Panc1 (cell line): ENCODE measurements at regions not wholly inside any gene's neighbourhood (a gene's known extent, or its start where the extent isn't known, plus 50 kb on each side); places are given as distances from the start of the nearest gene placed in this dataset.

ENCODE experiments used
- POLR2AphosphoS5 ChIP-seq: IDR thresholded peaks from 2 replicates; pipeline ENCODE4 v1.6.1; 2012; ENCODE audit warnings: mild to moderate bottlenecking, low read depth, low read length, moderate library complexity
- SIN3A ChIP-seq: IDR thresholded peaks from 2 replicates; pipeline ENCODE4 v1.6.1; 2012; ENCODE audit warnings: low read depth, mild to moderate bottlenecking, low read length, moderate library complexity, borderline replicate concordance; ENCODE audit not compliant: insufficient read depth
- TCF7L2 ChIP-seq: IDR thresholded peaks from 2 replicates; pipeline ENCODE4 v1.6.1; 2011; ENCODE audit warnings: mild to moderate bottlenecking, low read depth, low read length, inconsistent platforms
- TF ChIP-seq, protein P1 (sequence below): fragments of 450-650 bp; IDR thresholded peaks from 2 replicates; pipeline ENCODE4 v1.5.1; 2017; ENCODE audit warnings: mild to moderate bottlenecking
- TF ChIP-seq, protein P2 (sequence below), 2 experiments: IDR thresholded peaks; 2 replicates each; pipeline ENCODE4 v1.6.1; 2011 to 2012; ENCODE audit warnings: low read depth in 2 of 2, control low read depth in 1 of 2, low read length in 1 of 2, mild to moderate bottlenecking in 1 of 2, moderate library complexity in 1 of 2; ENCODE audit not compliant: insufficient read depth in 1 of 2

DNA sequence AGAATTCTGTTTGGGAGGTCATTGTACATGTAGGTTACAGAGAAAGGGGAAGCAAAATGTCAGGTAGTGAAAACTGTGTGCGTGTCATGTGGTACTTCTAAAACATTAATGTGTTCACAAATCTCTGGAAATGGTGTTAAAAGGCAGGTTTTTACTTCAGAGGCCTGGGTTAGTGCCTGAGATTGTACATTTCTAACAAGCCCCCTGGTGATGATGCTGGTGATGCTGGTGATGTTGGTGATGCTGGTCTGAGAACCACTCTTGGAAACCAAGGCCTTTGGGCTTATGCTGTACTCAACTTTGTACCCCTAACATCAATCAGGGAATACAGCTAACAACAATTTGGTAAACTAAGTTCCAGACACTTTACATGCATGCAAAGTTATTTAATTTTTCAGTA lies 187.1 kb downstream of the SCG2 start:
- TF ChIP-seq, protein P1, sequence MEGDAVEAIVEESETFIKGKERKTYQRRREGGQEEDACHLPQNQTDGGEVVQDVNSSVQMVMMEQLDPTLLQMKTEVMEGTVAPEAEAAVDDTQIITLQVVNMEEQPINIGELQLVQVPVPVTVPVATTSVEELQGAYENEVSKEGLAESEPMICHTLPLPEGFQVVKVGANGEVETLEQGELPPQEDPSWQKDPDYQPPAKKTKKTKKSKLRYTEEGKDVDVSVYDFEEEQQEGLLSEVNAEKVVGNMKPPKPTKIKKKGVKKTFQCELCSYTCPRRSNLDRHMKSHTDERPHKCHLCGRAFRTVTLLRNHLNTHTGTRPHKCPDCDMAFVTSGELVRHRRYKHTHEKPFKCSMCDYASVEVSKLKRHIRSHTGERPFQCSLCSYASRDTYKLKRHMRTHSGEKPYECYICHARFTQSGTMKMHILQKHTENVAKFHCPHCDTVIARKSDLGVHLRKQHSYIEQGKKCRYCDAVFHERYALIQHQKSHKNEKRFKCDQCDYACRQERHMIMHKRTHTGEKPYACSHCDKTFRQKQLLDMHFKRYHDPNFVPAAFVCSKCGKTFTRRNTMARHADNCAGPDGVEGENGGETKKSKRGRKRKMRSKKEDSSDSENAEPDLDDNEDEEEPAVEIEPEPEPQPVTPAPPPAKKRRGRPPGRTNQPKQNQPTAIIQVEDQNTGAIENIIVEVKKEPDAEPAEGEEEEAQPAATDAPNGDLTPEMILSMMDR: no peak
- TF ChIP-seq POLR2AphosphoS5 (no peak), SIN3A (no peak), TCF7L2 (no peak)
- TF ChIP-seq, protein P2, sequence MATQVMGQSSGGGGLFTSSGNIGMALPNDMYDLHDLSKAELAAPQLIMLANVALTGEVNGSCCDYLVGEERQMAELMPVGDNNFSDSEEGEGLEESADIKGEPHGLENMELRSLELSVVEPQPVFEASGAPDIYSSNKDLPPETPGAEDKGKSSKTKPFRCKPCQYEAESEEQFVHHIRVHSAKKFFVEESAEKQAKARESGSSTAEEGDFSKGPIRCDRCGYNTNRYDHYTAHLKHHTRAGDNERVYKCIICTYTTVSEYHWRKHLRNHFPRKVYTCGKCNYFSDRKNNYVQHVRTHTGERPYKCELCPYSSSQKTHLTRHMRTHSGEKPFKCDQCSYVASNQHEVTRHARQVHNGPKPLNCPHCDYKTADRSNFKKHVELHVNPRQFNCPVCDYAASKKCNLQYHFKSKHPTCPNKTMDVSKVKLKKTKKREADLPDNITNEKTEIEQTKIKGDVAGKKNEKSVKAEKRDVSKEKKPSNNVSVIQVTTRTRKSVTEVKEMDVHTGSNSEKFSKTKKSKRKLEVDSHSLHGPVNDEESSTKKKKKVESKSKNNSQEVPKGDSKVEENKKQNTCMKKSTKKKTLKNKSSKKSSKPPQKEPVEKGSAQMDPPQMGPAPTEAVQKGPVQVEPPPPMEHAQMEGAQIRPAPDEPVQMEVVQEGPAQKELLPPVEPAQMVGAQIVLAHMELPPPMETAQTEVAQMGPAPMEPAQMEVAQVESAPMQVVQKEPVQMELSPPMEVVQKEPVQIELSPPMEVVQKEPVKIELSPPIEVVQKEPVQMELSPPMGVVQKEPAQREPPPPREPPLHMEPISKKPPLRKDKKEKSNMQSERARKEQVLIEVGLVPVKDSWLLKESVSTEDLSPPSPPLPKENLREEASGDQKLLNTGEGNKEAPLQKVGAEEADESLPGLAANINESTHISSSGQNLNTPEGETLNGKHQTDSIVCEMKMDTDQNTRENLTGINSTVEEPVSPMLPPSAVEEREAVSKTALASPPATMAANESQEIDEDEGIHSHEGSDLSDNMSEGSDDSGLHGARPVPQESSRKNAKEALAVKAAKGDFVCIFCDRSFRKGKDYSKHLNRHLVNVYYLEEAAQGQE (IDR thresholded peaks at IDR 0.05; ENCODE audit: insufficient read depth in 1 of 2, low read depth in 2 of 2, low read length in 1 of 2): no peak
